ENCODE measurements at regions not wholly inside any gene's neighbourhood (a gene's known extent, or its start where the extent isn't known, plus 50 kb on each side); places are given as distances from the start of the nearest gene placed in this dataset.

GRCh38 chr14:26866721-26867120 is 268.9 kb upstream of the NOVA1 start:
- ATAC-seq (ENCODE audit: low read depth) (no peak), DNase-seq (ENCODE audit: low spot score) (no peak)
- Histone ChIP-seq H3K4me3 (ENCODE audit: severe bottlenecking) (no peak overlapping the region), H3K9me3 (ENCODE audit: severe bottlenecking) (peaks cover 3% of the 10 kb centered on the region), H3K4me1 (ENCODE audit: insufficient read depth, poor library complexity, severe bottlenecking) (no peaks in the 10 kb centered on the region), H3K27me3 (ENCODE audit: insufficient read depth, poor library complexity, severe bottlenecking) (peaks cover 54% of the 10 kb centered on the region), H3K36me3 (ENCODE audit: low read depth) (no peaks in the 10 kb centered on the region), H3K27ac (ENCODE audit: poor library complexity, severe bottlenecking) (no peak overlapping the region)
- TF ChIP-seq CTCF (IDR thresholded peaks at IDR 0.05; ENCODE audit: poor library complexity, severe bottlenecking) = no peak

- Histone ChIP-seq H3K27ac (ENCODE audit: poor library complexity, severe bottlenecking) (no peak overlapping the region), H3K9me3 (ENCODE audit: severe bottlenecking) (peaks cover 3% of the 10 kb centered on the region), H3K4me1 (ENCODE audit: insufficient read depth, poor library complexity, severe bottlenecking) (no peaks in the 10 kb centered on the region), H3K36me3 (ENCODE audit: low read depth) (no peaks in the 10 kb centered on the region), H3K4me3 (ENCODE audit: severe bottlenecking) (no peak overlapping the region), H3K27me3 (ENCODE audit: insufficient read depth, poor library complexity, severe bottlenecking) (peaks cover 55% of the 10 kb centered on the region)
- no peak for TF ChIP-seq CTCF (IDR thresholded peaks at IDR 0.05; ENCODE audit: poor library complexity, severe bottlenecking)
- DNase-seq (ENCODE audit: low spot score) (no peak), ATAC-seq (ENCODE audit: low read depth) (no peak; the same call in 2 of the 3 replicates)
These were observed 269.4 kb upstream of the NOVA1 start for GRCh38 chr14:26867171-26867757.

GRCh38 chr14:26870096-26870495 is 272.3 kb upstream of the NOVA1 start:
- H3K4me1 ChIP-seq (ENCODE audit: insufficient read depth, poor library complexity, severe bottlenecking) = no peaks in the 10 kb centered on the region
- no peak overlapping the region for H3K27ac ChIP-seq (ENCODE audit: poor library complexity, severe bottlenecking)
- no peaks in the 10 kb centered on the region for H3K36me3 ChIP-seq (ENCODE audit: low read depth)
- DNase-seq (ENCODE audit: low spot score) (no peak), ATAC-seq (ENCODE audit: low read depth) (no peak)
- no peak for TF ChIP-seq CTCF (IDR thresholded peaks at IDR 0.05; ENCODE audit: poor library complexity, severe bottlenecking)
- peaks cover 62% of the 10 kb centered on the region for H3K27me3 ChIP-seq (ENCODE audit: insufficient read depth, poor library complexity, severe bottlenecking)
- H3K4me3 ChIP-seq (ENCODE audit: severe bottlenecking) = no peak overlapping the region
- peaks cover 3% of the 10 kb centered on the region for H3K9me3 ChIP-seq (ENCODE audit: severe bottlenecking)

- Histone ChIP-seq H3K36me3 (ENCODE audit: low read depth) (no peaks in the 10 kb centered on the region), H3K9me3 (ENCODE audit: severe bottlenecking) (peaks cover 3% of the 10 kb centered on the region), H3K4me3 (ENCODE audit: severe bottlenecking) (no peak overlapping the region), H3K27ac (ENCODE audit: poor library complexity, severe bottlenecking) (no peak overlapping the region), H3K27me3 (ENCODE audit: insufficient read depth, poor library complexity, severe bottlenecking) (peaks cover 62% of the 10 kb centered on the region), H3K4me1 (ENCODE audit: insufficient read depth, poor library complexity, severe bottlenecking) (no peaks in the 10 kb centered on the region)
- ATAC-seq (ENCODE audit: low read depth) = no peak
- DNase-seq (ENCODE audit: low spot score) = no peak
- TF ChIP-seq CTCF (IDR thresholded peaks at IDR 0.05; ENCODE audit: poor library complexity, severe bottlenecking) = no peak
These were observed 273.1 kb upstream of the NOVA1 start for GRCh38 chr14:26870722-26871617.
